HAP-1 (cell line): ENCODE measurements at regions not wholly inside any gene's neighbourhood (a gene's known extent, or its start where the extent isn't known, plus 50 kb on each side); places are given as distances from the start of the nearest gene placed in this dataset.

Experiments used
- DNase-seq, 2 experiments: peaks; one replicate each; pipeline ENCODE4 v3.0.0-alpha.2; 2016 to 2020; ENCODE audit warnings: low spot score in 2 of 2
- H3K27me3 ChIP-seq: fragments of 250-450 bp; sonication (Bioruptor Pico); 2 replicates; pipeline ENCODE4 v1.5.1; 2020; ENCODE audit warnings: low read depth, mild to moderate bottlenecking, moderate library complexity
- H3K36me3 ChIP-seq: fragments of 250-450 bp; sonication (Bioruptor Pico); replicated peaks from 2 replicates; pipeline ENCODE4 v1.5.1; 2020; ENCODE audit warnings: mild to moderate bottlenecking
- H3K4me1 ChIP-seq: fragments of 250-450 bp; sonication (Bioruptor Pico); 2 replicates; pipeline ENCODE4 v1.5.1; 2020; ENCODE audit warnings: mild to moderate bottlenecking
- H3K4me3 ChIP-seq: fragments of 250-450 bp; sonication (Bioruptor Pico); 2 replicates; pipeline ENCODE4 v1.5.1; 2020; ENCODE audit warnings: mild to moderate bottlenecking, moderate library complexity
- H3K9me3 ChIP-seq: fragments of 250-450 bp; sonication (Bioruptor Pico); 2 replicates; pipeline ENCODE4 v1.5.1; 2020; ENCODE audit warnings: mild to moderate bottlenecking, moderate library complexity
- in situ Hi-C: fragments of 300-500 bp; cut with MboI; formaldehyde crosslinking; loops from 3 replicates; pipeline ENCODE4 v1.14.3; 2020; ENCODE audit warnings: low sequenced_read_pairs, inconsistent platforms, mixed read lengths

GRCh38 chr11:127137771-127138280 lies 137.3 kb upstream of the KIRREL3 start:
- Histone ChIP-seq H3K9me3 (no peaks in the 10 kb centered on the region), H3K4me3 (no peak overlapping the region), H3K27me3 (no peaks in the 10 kb centered on the region), H3K36me3 (no peaks in the 10 kb centered on the region), H3K4me1 (no peaks in the 10 kb centered on the region)
- in situ Hi-C loops = no loop called here
- DNase-seq = no peak

- Histone ChIP-seq H3K27me3 (no peaks in the 10 kb centered on the region), H3K4me3 (no peak overlapping the region), H3K9me3 (no peaks in the 10 kb centered on the region), H3K36me3 (no peaks in the 10 kb centered on the region), H3K4me1 (no peaks in the 10 kb centered on the region)
- DNase-seq = no peak
- in situ Hi-C loops = no loop called here
These were observed 135.9 kb upstream of the KIRREL3 start for GRCh38 chr11:127136438-127136837.

GRCh38 chr11:127135256-127135655 lies 134.7 kb upstream of the KIRREL3 start:
- no peaks in the 10 kb centered on the region for H3K27me3 ChIP-seq
- H3K4me3 ChIP-seq = no peak overlapping the region
- H3K4me1 ChIP-seq = no peaks in the 10 kb centered on the region
- H3K36me3 ChIP-seq = no peaks in the 10 kb centered on the region
- no peak for DNase-seq
- no peaks in the 10 kb centered on the region for H3K9me3 ChIP-seq
- in situ Hi-C loops = no loop called here

- no peaks in the 10 kb centered on the region for H3K4me1 ChIP-seq
- no peaks in the 10 kb centered on the region for H3K9me3 ChIP-seq
- no peak for DNase-seq
- H3K4me3 ChIP-seq = no peak overlapping the region
- in situ Hi-C loops = no loop called here
- no peaks in the 10 kb centered on the region for H3K36me3 ChIP-seq
- H3K27me3 ChIP-seq = no peaks in the 10 kb centered on the region
These were observed 132.5 kb upstream of the KIRREL3 start for GRCh38 chr11:127133061-127133460.

GRCh38 chr11:127130321-127130720 lies 129.8 kb upstream of the KIRREL3 start:
- Histone ChIP-seq H3K27me3 (no peaks in the 10 kb centered on the region), H3K9me3 (no peaks in the 10 kb centered on the region), H3K4me3 (no peak overlapping the region), H3K4me1 (no peaks in the 10 kb centered on the region), H3K36me3 (no peaks in the 10 kb centered on the region)
- in situ Hi-C loops = no loop called here
- no peak for DNase-seq

GRCh38 chr11:127126986-127127385 lies 126.4 kb upstream of the KIRREL3 start:
- Histone ChIP-seq H3K36me3 (no peaks in the 10 kb centered on the region), H3K9me3 (no peaks in the 10 kb centered on the region), H3K27me3 (no peaks in the 10 kb centered on the region), H3K4me1 (no peaks in the 10 kb centered on the region), H3K4me3 (no peak overlapping the region)
- in situ Hi-C loops = no loop called here
- no peak for DNase-seq

GRCh38 chr11:127119356-127119755 lies 118.8 kb upstream of the KIRREL3 start:
- DNase-seq = no peak
- H3K27me3 ChIP-seq = no peaks in the 10 kb centered on the region
- no peaks in the 10 kb centered on the region for H3K36me3 ChIP-seq
- in situ Hi-C loops = no loop called here
- H3K9me3 ChIP-seq = no peaks in the 10 kb centered on the region
- no peak overlapping the region for H3K4me3 ChIP-seq
- no peaks in the 10 kb centered on the region for H3K4me1 ChIP-seq

- H3K36me3 ChIP-seq = no peaks in the 10 kb centered on the region
- no peak overlapping the region for H3K4me3 ChIP-seq
- H3K9me3 ChIP-seq = no peaks in the 10 kb centered on the region
- no peaks in the 10 kb centered on the region for H3K27me3 ChIP-seq
- DNase-seq = no peak
- in situ Hi-C loops = no loop called here
- H3K4me1 ChIP-seq = no peaks in the 10 kb centered on the region
These were observed 118.2 kb upstream of the KIRREL3 start for GRCh38 chr11:127118811-127119210.

- Histone ChIP-seq H3K4me3 (no peak overlapping the region), H3K4me1 (no peaks in the 10 kb centered on the region), H3K27me3 (no peaks in the 10 kb centered on the region), H3K9me3 (no peaks in the 10 kb centered on the region), H3K36me3 (no peaks in the 10 kb centered on the region)
- no peak for DNase-seq
- in situ Hi-C loops = no loop called here
These were observed 116.7 kb upstream of the KIRREL3 start for GRCh38 chr11:127117231-127117739.

- no peak overlapping the region for H3K4me3 ChIP-seq
- in situ Hi-C loops = no loop called here
- no peaks in the 10 kb centered on the region for H3K36me3 ChIP-seq
- no peaks in the 10 kb centered on the region for H3K9me3 ChIP-seq
- H3K27me3 ChIP-seq = no peaks in the 10 kb centered on the region
- no peak for DNase-seq
- no peaks in the 10 kb centered on the region for H3K4me1 ChIP-seq
These were observed 115.3 kb upstream of the KIRREL3 start for GRCh38 chr11:127115844-127116243.

- Histone ChIP-seq H3K4me1 (no peaks in the 10 kb centered on the region), H3K27me3 (no peaks in the 10 kb centered on the region), H3K36me3 (no peaks in the 10 kb centered on the region), H3K4me3 (no peak overlapping the region), H3K9me3 (no peaks in the 10 kb centered on the region)
- no peak for DNase-seq
- in situ Hi-C loops = no loop called here
These were observed 113.5 kb upstream of the KIRREL3 start for GRCh38 chr11:127114035-127114434.

GRCh38 chr11:127110542-127110941 lies 110.0 kb upstream of the KIRREL3 start:
- no peak overlapping the region for H3K4me3 ChIP-seq
- DNase-seq = no peak

GRCh38 chr11:127109796-127110480 lies 109.4 kb upstream of the KIRREL3 start:
- no peak for DNase-seq
- in situ Hi-C loops = no loop called here
- Histone ChIP-seq H3K4me3 (no peak overlapping the region), H3K36me3 (no peaks in the 10 kb centered on the region), H3K27me3 (no peaks in the 10 kb centered on the region), H3K4me1 (no peaks in the 10 kb centered on the region), H3K9me3 (no peaks in the 10 kb centered on the region)

More at GRCh38 chr11:127110542-127110941, 110.0 kb upstream of the KIRREL3 start:
- in situ Hi-C loops = no loop called here
- no peaks in the 10 kb centered on the region for H3K4me1 ChIP-seq
- no peaks in the 10 kb centered on the region for H3K36me3 ChIP-seq
- H3K9me3 ChIP-seq = no peaks in the 10 kb centered on the region
- H3K27me3 ChIP-seq = no peaks in the 10 kb centered on the region

- H3K4me3 ChIP-seq = no peak overlapping the region
- H3K36me3 ChIP-seq = no peaks in the 10 kb centered on the region
- H3K27me3 ChIP-seq = no peaks in the 10 kb centered on the region
- in situ Hi-C loops = no loop called here
- no peak for DNase-seq
- H3K4me1 ChIP-seq = no peaks in the 10 kb centered on the region
- H3K9me3 ChIP-seq = no peaks in the 10 kb centered on the region
These were observed 108.3 kb upstream of the KIRREL3 start for GRCh38 chr11:127108838-127109237.

- Histone ChIP-seq H3K9me3 (no peaks in the 10 kb centered on the region), H3K27me3 (no peaks in the 10 kb centered on the region), H3K36me3 (no peaks in the 10 kb centered on the region), H3K4me1 (no peaks in the 10 kb centered on the region), H3K4me3 (no peak overlapping the region)
- in situ Hi-C loops = no loop called here
- DNase-seq = no peak
These were observed 106.4 kb upstream of the KIRREL3 start for GRCh38 chr11:127106938-127107337.
